A549 (cell line): ENCODE measurements at regions not wholly inside any gene's neighbourhood (a gene's known extent, or its start where the extent isn't known, plus 50 kb on each side); places are given as distances from the start of the nearest gene placed in this dataset.

ENCODE experiments used
- ATAC-seq, 2 experiments: fragments of 200-7000 bp in 1 of 2; fragments of >200 bp in 1 of 2; cut with Nextera tagmentation in 1 of 2; cut with Tn5 transposase in 1 of 2; 3 replicates each; pipeline versions ENCODE4 v1.8.0 to v1.9.1; 2018 to 2020; ENCODE audit warnings: mild to moderate bottlenecking in 1 of 2, moderate library complexity in 1 of 2
- CTCF ChIA-PET: fragments of 300-600 bp; sonication (Branson Sonifier 250); formaldehyde crosslinking; extraction: SDS; loops from one replicate; lab custom pipeline; 2021; ENCODE audit warnings: antibody characterized with exemption, inconsistent platforms; lab: Yijun Ruan, JAX
- POLR2A ChIA-PET: fragments of 350-600 bp; formaldehyde crosslinking; extraction: SDS; loops from one replicate; lab custom pipeline; 2021; ENCODE audit warnings: antibody characterized with exemption, inconsistent platforms; lab: Yijun Ruan, JAX
- DNase-seq, 2 experiments: peaks; one replicate each; pipeline versions ENCODE4 v3.0.0 to v3.0.0-alpha.2; 2011 to 2016; ENCODE audit warnings: low read depth in 1 of 2, low spot score in 1 of 2
- FAIRE-seq: peaks from 2 replicates; lab custom pipeline; 2011; peaks lifted over from hg19 to GRCh38; lab: Jason Lieb, UNC
- H3K27ac ChIP-seq, 2 experiments: fragments of >200 bp; sonication (Bioruptor Twin); formaldehyde crosslinking; 3 replicates each; pipeline ENCODE4 v1.5.1; 2016 to 2017
- H3K4me1 ChIP-seq: fragments of >200 bp; sonication (Bioruptor Twin); formaldehyde crosslinking; 3 replicates; pipeline ENCODE4 v1.6.1; 2016
- H3K4me2 ChIP-seq: fragments of >200 bp; sonication (Bioruptor Twin); formaldehyde crosslinking; 3 replicates; pipeline ENCODE4 v1.6.1; 2016
- H3K4me3 ChIP-seq: fragments of >200 bp; sonication (Bioruptor Twin); formaldehyde crosslinking; 3 replicates; pipeline ENCODE4 v1.5.1; 2016
- H3K9me3 ChIP-seq: fragments of >200 bp; sonication (Bioruptor Twin); formaldehyde crosslinking; 3 replicates; pipeline ENCODE4 v1.6.1; 2016
- BHLHE40 ChIP-seq: IDR thresholded peaks from 2 replicates; pipeline ENCODE4 v1.6.1; 2012; ENCODE audit warnings: low read depth, low read length, inconsistent platforms
- CBX2 ChIP-seq: fragments of 200-600 bp; sonication (generic); IDR thresholded peaks from 2 replicates; pipeline ENCODE4 v1.6.1; 2016; ENCODE audit warnings: low read depth, mild to moderate bottlenecking, borderline replicate concordance
- CEBPB ChIP-seq, 2 experiments: fragments of >200 bp in 1 of 2; sonication (Bioruptor Twin) in 1 of 2; formaldehyde crosslinking in 1 of 2; IDR thresholded peaks; 2 replicates each; pipeline ENCODE4 v1.6.1; 2012 to 2016
- EHF ChIP-seq: fragments of 250-450 bp; sonication (Bioruptor Pico); IDR thresholded peaks from 2 replicates; pipeline ENCODE4 v1.5.0; 2020; ENCODE audit warnings: mild to moderate bottlenecking
- EHMT2 ChIP-seq: fragments of 200-600 bp; sonication (generic); IDR thresholded peaks from 2 replicates; pipeline ENCODE4 v1.6.1; 2016; ENCODE audit warnings: antibody characterized with exemption, low read depth, mild to moderate bottlenecking, moderate library complexity
- ELK1 ChIP-seq: fragments of 150-350 bp; IDR thresholded peaks from 2 replicates; pipeline ENCODE4 v1.6.1; 2014; ENCODE audit warnings: low read depth, mild to moderate bottlenecking, low read length
- EP300 ChIP-seq, 2 experiments: fragments of >200 bp; sonication (Bioruptor Twin); formaldehyde crosslinking; IDR thresholded peaks; 2 replicates in 1 of 2; 3 replicates in 1 of 2; pipeline ENCODE4 v1.6.1; 2016 to 2017
- ESRRA ChIP-seq: fragments of 150-350 bp; IDR thresholded peaks from 2 replicates; pipeline ENCODE4 v1.6.1; 2014; ENCODE audit warnings: mild to moderate bottlenecking, low read length, borderline replicate concordance
- FOSL2 ChIP-seq, 2 experiments: fragments of 450-650 bp in 1 of 2; fragments of >200 bp in 1 of 2; sonication (Bioruptor Twin) in 1 of 2; formaldehyde crosslinking; IDR thresholded peaks; 2 replicates each; pipeline versions ENCODE4 v1.5.0 to v1.6.1; 2016 to 2020; ENCODE audit warnings: mild to moderate bottlenecking in 1 of 2, moderate library complexity in 1 of 2
- HMGXB4 ChIP-seq: fragments of 250-450 bp; sonication (Bioruptor Pico); IDR thresholded peaks from 2 replicates; pipeline ENCODE4 v1.5.0; 2021; ENCODE audit warnings: mild to moderate bottlenecking, moderate library complexity, borderline replicate concordance
- HOXA7 ChIP-seq: fragments of 250-450 bp; sonication (Bioruptor Pico); IDR thresholded peaks from 2 replicates; pipeline ENCODE4 v1.5.0; 2020; ENCODE audit warnings: mild to moderate bottlenecking, moderate library complexity
- HOXB13 ChIP-seq: fragments of 250-450 bp; sonication (Bioruptor Pico); IDR thresholded peaks from 2 replicates; pipeline ENCODE4 v1.5.0; 2020; ENCODE audit warnings: low read depth, mild to moderate bottlenecking, moderate library complexity
- JUNB ChIP-seq: fragments of >200 bp; sonication (Bioruptor Twin); formaldehyde crosslinking; IDR thresholded peaks from 2 replicates; pipeline ENCODE4 v1.6.1; 2016
- KDM5A ChIP-seq: fragments of 200-600 bp; sonication (generic); IDR thresholded peaks from 2 replicates; pipeline ENCODE4 v1.6.1; 2016; ENCODE audit warnings: antibody characterized with exemption, mild to moderate bottlenecking
- MAZ ChIP-seq: fragments of 150-350 bp; IDR thresholded peaks from 2 replicates; pipeline ENCODE4 v1.6.1; 2014; ENCODE audit warnings: antibody characterized with exemption, low read depth, low read length, borderline replicate concordance
- MYC ChIP-seq: IDR thresholded peaks from 2 replicates; pipeline ENCODE4 v1.6.1; 2012; ENCODE audit warnings: mild to moderate bottlenecking, inconsistent platforms, low read length, improper control_type of control experiment, borderline replicate concordance
- PBX3 ChIP-seq: IDR thresholded peaks from 2 replicates; pipeline ENCODE4 v1.6.1; 2012
- RAD21 ChIP-seq, 2 experiments: fragments of >200 bp in 1 of 2; sonication (Bioruptor Twin) in 1 of 2; formaldehyde crosslinking in 1 of 2; IDR thresholded peaks in 1 of 2; conservative IDR thresholded peaks in 1 of 2; 2 replicates in 1 of 2; 3 replicates in 1 of 2; pipeline ENCODE4 v1.6.1; 2012 to 2018; ENCODE audit warnings: inconsistent platforms in 1 of 2
- RARB ChIP-seq: fragments of 250-450 bp; sonication (Bioruptor Pico); IDR thresholded peaks from 2 replicates; pipeline ENCODE4 v1.8.0; 2021; ENCODE audit warnings: mild to moderate bottlenecking, moderate library complexity
- RCOR1 ChIP-seq: fragments of 150-350 bp; IDR thresholded peaks from 2 replicates; pipeline ENCODE4 v1.6.1; 2014; ENCODE audit warnings: antibody characterized with exemption, low read length, low read depth
- REST ChIP-seq: fragments of 200-600 bp; sonication (generic); IDR thresholded peaks from 2 replicates; pipeline ENCODE4 v1.6.1; 2016; ENCODE audit warnings: antibody characterized with exemption, mild to moderate bottlenecking, moderate library complexity
- RNF2 ChIP-seq: fragments of 200-600 bp; sonication (generic); IDR thresholded peaks from 2 replicates; pipeline ENCODE4 v1.6.1; 2016; ENCODE audit warnings: low read depth, mild to moderate bottlenecking, antibody characterized with exemption, moderate library complexity, borderline replicate concordance
- SMC3 ChIP-seq: fragments of >200 bp; sonication (Bioruptor Twin); formaldehyde crosslinking; IDR thresholded peaks from 3 replicates; pipeline ENCODE4 v1.6.1; 2018; ENCODE audit warnings: inconsistent platforms
- TP53 ChIP-seq: fragments of 250-450 bp; sonication (Bioruptor Pico); IDR thresholded peaks from 2 replicates; pipeline ENCODE4 v1.5.0; 2021; ENCODE audit warnings: mild to moderate bottlenecking, moderate library complexity
- ZNF302 ChIP-seq: fragments of 250-450 bp; sonication (Bioruptor Pico); IDR thresholded peaks from 2 replicates; pipeline ENCODE4 v1.9.0; 2021; ENCODE audit warnings: inconsistent platforms, mild to moderate bottlenecking, moderate library complexity
- ZSCAN20 ChIP-seq: fragments of 250-450 bp; sonication (Bioruptor Pico); IDR thresholded peaks from 2 replicates; pipeline ENCODE4 v1.8.0; 2022; ENCODE audit warnings: mild to moderate bottlenecking, moderate library complexity
- WGBS: methylation state at CpG from one replicate; pipeline ENCODE4 v1.1.6; 2017; ENCODE audit errors: missing lambda C conversion rate; 5-methylcytosine and 5-hydroxymethylcytosine counted together

- ChIA-PET CTCF (interaction anchor here (1.4 kb wide), 1 partner anchor 20 kb away, joined by 3 read pairs; no protein-coding TSS in a partner anchor), POLR2A (no interaction called here)
- FAIRE-seq (no peak), ATAC-seq (no peak), DNase-seq (no peak)
- Histone ChIP-seq H3K4me2 (no peak overlapping the region), H3K27ac (no peak overlapping the region), H3K9me3 (no peaks in the 10 kb centered on the region; the same call in 2 of the 3 replicates), H3K4me3 (no peak overlapping the region), H3K4me1 (no peaks in the 10 kb centered on the region)
- TF ChIP-seq JUNB = no peak
- no peak for TF ChIP-seq REST
- TF ChIP-seq EHMT2 = no peak
- no peak for TF ChIP-seq ESRRA
- TF ChIP-seq MAZ = no peak
- no peak for TF ChIP-seq RAD21 (conservative IDR thresholded peaks at IDR 0.05 in 1 of 2, IDR thresholded peaks at IDR 0.05 in 1 of 2)
- TF ChIP-seq HOXB13 (CRISPR knock-in tag) = no peak
- no peak for TF ChIP-seq ZSCAN20 (CRISPR knock-in tag)
- WGBS = 62% methylated on average over 4 of the region's 4 CpGs
These were observed 252.2 kb upstream of the RGMA start for GRCh38 chr15:93341164-93341563.

- POLR2A ChIA-PET = no interaction called here
- DNase-seq = no peak
- WGBS = 76% methylated on average over 2 of the region's 2 CpGs
- FAIRE-seq = peak; percentile 32
- CTCF ChIA-PET = interaction anchor here (1.4 kb wide), 1 partner anchor 19 kb away, joined by 3 read pairs; no protein-coding TSS in a partner anchor
- Histone ChIP-seq H3K4me2 (no peak overlapping the region), H3K9me3 (no peaks in the 10 kb centered on the region; the same call in 2 of the 3 replicates), H3K27ac (no peak overlapping the region), H3K4me3 (no peak overlapping the region), H3K4me1 (no peaks in the 10 kb centered on the region)
- no peak for ATAC-seq
- TF ChIP-seq RCOR1 (no peak), PBX3 (no peak), ZSCAN20 (CRISPR knock-in tag) (no peak), HOXA7 (no peak), RNF2 (no peak), EHF (CRISPR knock-in tag) (no peak), ELK1 (no peak), SMC3 (no peak), BHLHE40 (no peak), HMGXB4 (CRISPR knock-in tag) (no peak), MYC (no peak), CEBPB (IDR thresholded peaks at IDR 0.05) (no peak), RARB (no peak), EP300 (IDR thresholded peaks at IDR 0.05) (no peak), CBX2 (no peak), FOSL2 (IDR thresholded peaks at IDR 0.05) (no peak), FOSL2 (CRISPR knock-in tag; IDR thresholded peaks at IDR 0.05) (no peak), TP53 (CRISPR knock-in tag) (no peak), ZNF302 (CRISPR knock-in tag) (no peak), REST (no peak), KDM5A (no peak)
These were observed 251.4 kb upstream of the RGMA start for GRCh38 chr15:93340406-93340805.
